Gastrocnemius medialis (tissue), 4 donors: ENCODE measurements at regions not wholly inside any gene's neighbourhood (a gene's known extent, or its start where the extent isn't known, plus 50 kb on each side); places are given as distances from the start of the nearest gene placed in this dataset.

Experiments used
- ATAC-seq, 2 donors: fragments of 150-250 bp; one replicate each; pipeline ENCODE4 v1.9.1; 2016
- DNase-seq, 2 donors: peaks; one replicate each; pipeline ENCODE4 v3.0.0-alpha.2; 2019
- H3K27ac ChIP-seq, 4 donors: fragments of 200-600 bp; sonication (generic); 1 replicate in 1 of 4; 2 replicates in 3 of 4; pipeline ENCODE4 v1.5.1; 2016 to 2018; ENCODE audit warnings: mild to moderate bottlenecking in 2 of 4, moderate library complexity in 1 of 4
- H3K27me3 ChIP-seq, 3 donors: fragments of 200-600 bp; sonication (generic) in 2 of 3; 1 replicate in 1 of 3; 2 replicates in 2 of 3; pipeline versions ENCODE4 v1.5.1 to v1.6.0; 2016 to 2019; ENCODE audit warnings: mild to moderate bottlenecking in 1 of 3, moderate library complexity in 1 of 3
- H3K36me3 ChIP-seq, 2 donors: fragments of 200-600 bp; sonication (generic) in 1 of 2; one replicate each; pipeline ENCODE4 v1.5.1; 2017 to 2018
- H3K4me1 ChIP-seq, 2 donors: fragments of 200-600 bp; sonication (generic) in 1 of 2; one replicate each; pipeline ENCODE4 v1.5.1; 2016 to 2017; ENCODE audit warnings: mild to moderate bottlenecking in 2 of 2
- H3K4me3 ChIP-seq, 4 donors: fragments of 200-600 bp; sonication (generic) in 3 of 4; 1 replicate in 1 of 4; 2 replicates in 3 of 4; pipeline ENCODE4 v1.5.1; 2016 to 2019; ENCODE audit warnings: mild to moderate bottlenecking in 2 of 4
- H3K9me3 ChIP-seq, 3 donors: fragments of 200-600 bp; sonication (generic) in 2 of 3; 1 replicate in 1 of 3; 2 replicates in 2 of 3; pipeline ENCODE4 v1.5.1; 2016 to 2019
- CTCF ChIP-seq, 5 experiments: fragments of 450-650 bp in 3 of 5; fragments of 200-600 bp in 2 of 5; sonication (generic) in 2 of 5; IDR thresholded peaks in 4 of 5; conservative IDR thresholded peaks in 1 of 5; 1 replicate in 4 of 5; 2 replicates in 1 of 5; pipeline ENCODE4 v1.5.1; 2016 to 2019; ENCODE audit warnings: antibody characterized with exemption in 5 of 5, mild to moderate bottlenecking in 3 of 5, moderate library complexity in 3 of 5
- POLR2A ChIP-seq, 2 donors: fragments of 450-650 bp; IDR thresholded peaks; one replicate each; pipeline ENCODE4 v1.6.1; 2017; ENCODE audit warnings: antibody characterized with exemption in 2 of 2, mild to moderate bottlenecking in 2 of 2, moderate library complexity in 2 of 2
- in situ Hi-C, 4 donors: fragments of 200-750 bp; cut with MboI; loops; one replicate each; pipeline versions ENCODE4 v1.15.0 to v1.8.0; 2017; ENCODE audit warnings: low sequenced_read_pairs in 4 of 4
- intact Hi-C: fragments of 100-400 bp; cut with DNase I; formaldehyde crosslinking; loops from one replicate; pipeline ENCODE4 v1.15.1; 2023; ENCODE audit warnings: low total_unique reads

- H3K4me3 ChIP-seq, result no peak overlapping the region
- DNase-seq, result no peak
- H3K4me1 ChIP-seq, result peaks cover 9 to 12% of the 10 kb centered on the region in 2 donors
- H3K9me3 ChIP-seq, result no peaks in the 10 kb centered on the region
- no peak overlapping the region for H3K27ac ChIP-seq
- H3K36me3 ChIP-seq, result no peaks in the 10 kb centered on the region
- intact Hi-C loops, result loop anchor here (10.0 kb wide), 3 partner anchors 155 to 885 kb away; partner anchors contain the start of gene MEG3
- no peak for ATAC-seq
- peaks cover 25 to 40% (median 38%) of the 10 kb centered on the region in 3 donors for H3K27me3 ChIP-seq
- TF ChIP-seq POLR2A (IDR thresholded peaks at IDR 0.05), result no peak
- TF ChIP-seq CTCF (IDR thresholded peaks at IDR 0.05 in 4 of 5, conservative IDR thresholded peaks at IDR 0.05 in 1 of 5), result no peak
- in situ Hi-C loops, result no loop called here
Measured at GRCh38 chr14:100669468-100669867, 57.2 kb upstream of the DLK1 start.

GRCh38 chr14:100670017-100670752 lies 56.5 kb upstream of the DLK1 start:
- Histone ChIP-seq H3K27ac (no peak overlapping the region), H3K4me3 (no peak overlapping the region), H3K27me3 (peaks cover 21 to 35% (median 30%) of the 10 kb centered on the region in 3 donors), H3K4me1 (peaks cover 4 to 7% of the 10 kb centered on the region in 2 donors), H3K36me3 (no peaks in the 10 kb centered on the region), H3K9me3 (no peaks in the 10 kb centered on the region)
- DNase-seq (no peak), ATAC-seq (no peak)
- intact Hi-C loops (no loop called here), in situ Hi-C loops (no loop called here)
- no peak for TF ChIP-seq POLR2A (IDR thresholded peaks at IDR 0.05)
- TF ChIP-seq CTCF (IDR thresholded peaks at IDR 0.05 in 4 of 5, conservative IDR thresholded peaks at IDR 0.05 in 1 of 5), result no peak

GRCh38 chr14:100670753-100671049 lies 56.0 kb upstream of the DLK1 start:
- intact Hi-C loops, result no loop called here
- Histone ChIP-seq H3K36me3 (no peaks in the 10 kb centered on the region), H3K4me1 (peaks cover 3 to 4% of the 10 kb centered on the region in 2 donors), H3K27ac (no peak overlapping the region), H3K27me3 (peaks cover 19 to 35% (median 27%) of the 10 kb centered on the region in 3 donors), H3K4me3 (no peak overlapping the region), H3K9me3 (no peaks in the 10 kb centered on the region)
- in situ Hi-C loops, result no loop called here
- no peak for TF ChIP-seq CTCF (IDR thresholded peaks at IDR 0.05 in 4 of 5, conservative IDR thresholded peaks at IDR 0.05 in 1 of 5)
- no peak for ATAC-seq
- no peak for DNase-seq

- H3K27ac ChIP-seq, result no peak overlapping the region
- intact Hi-C loops, result no loop called here
- H3K4me1 ChIP-seq, result peaks cover 0 to 4% of the 10 kb centered on the region in 2 donors
- no peaks in the 10 kb centered on the region for H3K9me3 ChIP-seq
- in situ Hi-C loops, result no loop called here
- H3K27me3 ChIP-seq, result peaks cover 12 to 35% (median 21%) of the 10 kb centered on the region in 3 donors
- TF ChIP-seq POLR2A (IDR thresholded peaks at IDR 0.05) (no peak), CTCF (IDR thresholded peaks at IDR 0.05 in 4 of 5, conservative IDR thresholded peaks at IDR 0.05 in 1 of 5) (no peak)
- no peak overlapping the region for H3K4me3 ChIP-seq
- H3K36me3 ChIP-seq, result no peaks in the 10 kb centered on the region
- ATAC-seq (no peak), DNase-seq (no peak)
Measured at GRCh38 chr14:100671386-100671901, 55.2 kb upstream of the DLK1 start.
